Stimulated activated CD4-positive, alpha-beta T cell treated with anti-CD3 and anti-CD28 coated beads, Interleukin-4, amount 100 ng/mL, for 48 hours (primary cell): ENCODE measurements at regions not wholly inside any gene's neighbourhood (a gene's known extent, or its start where the extent isn't known, plus 50 kb on each side); places are given as distances from the start of the nearest gene placed in this dataset.
"Not testable (repeated sequence)": the region's sequence is repeated elsewhere in the genome, so short reads cannot be mapped to it uniquely, and the experiment has no call there.

ENCODE experiments used
- DNase-seq, 2 donors: peaks; one replicate each; pipeline ENCODE4 v3.0.0-alpha.2; 2020; ENCODE audit warnings: low read depth in 2 of 2

GRCh38 chr5:143634689-143635088 lies 177.3 kb upstream of the HMHB1 start:
- DNase-seq: no peak

- no peak for DNase-seq
Measured at GRCh38 chr5:143629871-143630659, 181.9 kb upstream of the HMHB1 start.

GRCh38 chr5:143625048-143625447 lies 186.9 kb upstream of the HMHB1 start:
- not testable (repeated sequence) for DNase-seq

- no peak for DNase-seq
Measured at GRCh38 chr5:143624465-143624864, 187.5 kb upstream of the HMHB1 start.

- no peak for DNase-seq
Measured at GRCh38 chr5:143619040-143619439, 192.9 kb upstream of the HMHB1 start.

- no peak for DNase-seq
Measured at GRCh38 chr5:143618141-143618540, 193.8 kb upstream of the HMHB1 start.

GRCh38 chr5:143614831-143615230 lies 197.1 kb upstream of the HMHB1 start:
- DNase-seq: no peak

GRCh38 chr5:143613329-143613728 lies 198.6 kb upstream of the HMHB1 start:
- no peak for DNase-seq

- no peak for DNase-seq
Measured at GRCh38 chr5:143610946-143611345, 201.0 kb upstream of the HMHB1 start.

- DNase-seq: peak in 1 of 2 donors; percentile 26
Measured at GRCh38 chr5:143606043-143606752, 202.7 kb upstream of the NR3C1 start.

- DNase-seq: peak in 1 of 2 donors; percentile 16
Measured at GRCh38 chr5:143605403-143606005, 202.0 kb upstream of the NR3C1 start.

- DNase-seq: no peak
Measured at GRCh38 chr5:143601917-143602333, 198.4 kb upstream of the NR3C1 start.

- DNase-seq: no peak
Measured at GRCh38 chr5:143601357-143601756, 197.9 kb upstream of the NR3C1 start.

- no peak for DNase-seq
Measured at GRCh38 chr5:143600396-143601075, 197.1 kb upstream of the NR3C1 start.

GRCh38 chr5:143599474-143599873 lies 196.0 kb upstream of the NR3C1 start:
- no peak for DNase-seq

GRCh38 chr5:143596824-143597223 lies 193.3 kb upstream of the NR3C1 start:
- DNase-seq: no peak

- DNase-seq: no peak
Measured at GRCh38 chr5:143594902-143595818, 191.7 kb upstream of the NR3C1 start.

- no peak for DNase-seq
Measured at GRCh38 chr5:143593723-143594122, 190.2 kb upstream of the NR3C1 start.

GRCh38 chr5:143592648-143593047 lies 189.2 kb upstream of the NR3C1 start:
- DNase-seq: no peak

GRCh38 chr5:143588933-143589662 lies 185.6 kb upstream of the NR3C1 start:
- no peak for DNase-seq
